ENCODE measurements at regions not wholly inside any gene's neighbourhood (a gene's known extent, or its start where the extent isn't known, plus 50 kb on each side); places are given as distances from the start of the nearest gene placed in this dataset.

DNA sequence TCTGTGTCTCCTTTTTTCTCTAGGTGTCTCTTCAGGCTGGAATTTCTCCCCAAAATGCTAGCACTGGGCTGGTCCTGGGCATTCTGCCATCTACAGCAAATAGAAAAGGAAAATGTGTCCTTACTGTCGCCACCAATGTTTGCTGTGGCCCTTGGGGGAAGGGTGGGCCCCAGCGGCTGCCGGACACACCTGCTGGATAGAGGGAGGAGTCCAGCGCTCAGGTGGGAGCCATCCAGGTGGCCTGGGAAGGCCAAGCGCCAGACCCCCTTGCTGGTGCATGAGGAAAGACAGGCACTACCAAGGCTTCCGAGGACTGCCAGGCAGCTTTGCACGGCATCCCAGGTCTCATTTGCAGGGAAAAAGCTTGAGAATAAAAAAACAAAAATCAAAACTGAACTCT lies 147.7 kb upstream of the GATA6 start:
- TF ChIP-seq CTCF (IDR thresholded peaks at IDR 0.05) (no peak), POLR2A (IDR thresholded peaks at IDR 0.05) (no peak)
